Mesenchymal stem cell (in vitro differentiated cells and primary cell): ENCODE measurements at regions not wholly inside any gene's neighbourhood (a gene's known extent, or its start where the extent isn't known, plus 50 kb on each side); places are given as distances from the start of the nearest gene placed in this dataset.

Experiments used
- DNase-seq: peaks from one replicate; pipeline ENCODE4 v3.0.0-alpha.2; 2013
- H2AFZ ChIP-seq: one replicate; pipeline ENCODE4 v1.6.1; 2013; ENCODE audit warnings: low read depth, mild to moderate bottlenecking, control low read depth, inconsistent platforms, low read length, moderate library complexity
- H2AK5ac ChIP-seq: 2 replicates; pipeline ENCODE4 v1.6.1; 2013; ENCODE audit warnings: low read length, moderate library complexity, mild to moderate bottlenecking, inconsistent platforms; ENCODE audit not compliant: severe bottlenecking
- H2BK120ac ChIP-seq: one replicate; pipeline ENCODE4 v1.6.1; 2013; ENCODE audit warnings: low read depth, mild to moderate bottlenecking, inconsistent platforms, low read length, moderate library complexity
- H2BK12ac ChIP-seq, 2 experiments: one replicate each; pipeline ENCODE4 v1.6.1; 2013; ENCODE audit warnings: inconsistent platforms in 2 of 2, low read length in 2 of 2, mild to moderate bottlenecking in 2 of 2, moderate library complexity in 2 of 2, control low read depth in 1 of 2
- H2BK15ac ChIP-seq: one replicate; pipeline ENCODE4 v1.6.1; 2013; ENCODE audit warnings: mild to moderate bottlenecking, low read depth, inconsistent platforms; ENCODE audit not compliant: poor library complexity, severe bottlenecking
- H2BK5ac ChIP-seq: 2 replicates; pipeline ENCODE4 v1.6.1; 2013; ENCODE audit warnings: low read depth, mild to moderate bottlenecking, low read length, control low read depth, inconsistent platforms; ENCODE audit not compliant: poor library complexity, severe bottlenecking
- H3K14ac ChIP-seq, 2 experiments: one replicate each; pipeline ENCODE4 v1.6.1; 2013; ENCODE audit warnings: inconsistent platforms in 2 of 2, low read length in 2 of 2, control low read depth in 1 of 2, mild to moderate bottlenecking in 1 of 2, moderate library complexity in 1 of 2
- H3K18ac ChIP-seq, 2 experiments: one replicate each; pipeline ENCODE4 v1.6.1; 2013; ENCODE audit warnings: inconsistent platforms in 2 of 2, low read length in 2 of 2, control low read depth in 1 of 2, low read depth in 1 of 2, mild to moderate bottlenecking in 1 of 2
- H3K23ac ChIP-seq, 2 experiments: one replicate each; pipeline ENCODE4 v1.6.1; 2013; ENCODE audit warnings: inconsistent platforms in 2 of 2, low read length in 2 of 2, mild to moderate bottlenecking in 2 of 2, moderate library complexity in 2 of 2, control low read depth in 1 of 2
- H3K27ac ChIP-seq: 2 replicates; pipeline ENCODE4 v1.5.1; 2013; ENCODE audit warnings: mild to moderate bottlenecking, moderate library complexity, low read length, control low read depth, inconsistent platforms; ENCODE audit not compliant: poor library complexity, severe bottlenecking
- H3K27me3 ChIP-seq, 2 experiments: 2 replicates each; pipeline versions ENCODE4 v1.6.1 to v1.7.0; 2013; ENCODE audit warnings: low read length in 2 of 2, mild to moderate bottlenecking in 2 of 2, moderate library complexity in 2 of 2, control low read depth in 1 of 2, inconsistent platforms in 1 of 2; ENCODE audit not compliant: control insufficient read depth in 1 of 2, insufficient read depth in 1 of 2
- H3K36me3 ChIP-seq, 2 experiments: 2 replicates each; pipeline versions ENCODE4 v1.6.1 to v1.7.0; 2013; ENCODE audit warnings: low read length in 2 of 2, control low read depth in 1 of 2, inconsistent platforms in 1 of 2, low read depth in 1 of 2, mild to moderate bottlenecking in 1 of 2; ENCODE audit not compliant: insufficient read depth in 2 of 2, control insufficient read depth in 1 of 2
- H3K4ac ChIP-seq, 2 experiments: one replicate each; pipeline ENCODE4 v1.6.1; 2013; ENCODE audit warnings: inconsistent platforms in 2 of 2, low read length in 2 of 2, mild to moderate bottlenecking in 2 of 2, moderate library complexity in 2 of 2, control low read depth in 1 of 2, low read depth in 1 of 2
- H3K4me1 ChIP-seq: 2 replicates; pipeline ENCODE4 v1.6.1; 2013; ENCODE audit warnings: low read depth, low read length, control low read depth; ENCODE audit not compliant: control insufficient read depth, insufficient read depth
- H3K4me2 ChIP-seq: 2 replicates; pipeline ENCODE4 v1.6.1; 2013; ENCODE audit warnings: low read length, mild to moderate bottlenecking, inconsistent platforms; ENCODE audit not compliant: poor library complexity, severe bottlenecking
- H3K4me3 ChIP-seq, 2 experiments: 2 replicates each; pipeline versions ENCODE4 v1.5.1 to v1.7.0; 2013; ENCODE audit warnings: low read length in 2 of 2, mild to moderate bottlenecking in 2 of 2, control low read depth in 1 of 2, low read depth in 1 of 2; ENCODE audit not compliant: insufficient read depth in 1 of 2
- H3K79me1 ChIP-seq: replicated peaks from 2 replicates; pipeline ENCODE4 v1.6.1; 2013; ENCODE audit warnings: mild to moderate bottlenecking, control low read depth, low read length, inconsistent platforms; ENCODE audit not compliant: poor library complexity, severe bottlenecking
- H3K9ac ChIP-seq: 2 replicates; pipeline ENCODE4 v1.7.0; 2013; ENCODE audit warnings: mild to moderate bottlenecking, low read length, moderate library complexity
- H3K9me3 ChIP-seq: 2 replicates; pipeline ENCODE4 v1.7.0; 2013; ENCODE audit warnings: mild to moderate bottlenecking, low read length; ENCODE audit not compliant: control insufficient read depth
- H4K8ac ChIP-seq: one replicate; pipeline ENCODE4 v1.6.1; 2013; ENCODE audit warnings: inconsistent platforms, mild to moderate bottlenecking, low read length, moderate library complexity
- H4K91ac ChIP-seq: one replicate; pipeline ENCODE4 v1.6.1; 2013; ENCODE audit warnings: mild to moderate bottlenecking, low read length, inconsistent platforms
- WGBS: methylation state at CpG from one replicate; pipeline ENCODE4 v1.1.7; 2013; ENCODE audit warnings: mixed read lengths; 5-methylcytosine and 5-hydroxymethylcytosine counted together

DNA sequence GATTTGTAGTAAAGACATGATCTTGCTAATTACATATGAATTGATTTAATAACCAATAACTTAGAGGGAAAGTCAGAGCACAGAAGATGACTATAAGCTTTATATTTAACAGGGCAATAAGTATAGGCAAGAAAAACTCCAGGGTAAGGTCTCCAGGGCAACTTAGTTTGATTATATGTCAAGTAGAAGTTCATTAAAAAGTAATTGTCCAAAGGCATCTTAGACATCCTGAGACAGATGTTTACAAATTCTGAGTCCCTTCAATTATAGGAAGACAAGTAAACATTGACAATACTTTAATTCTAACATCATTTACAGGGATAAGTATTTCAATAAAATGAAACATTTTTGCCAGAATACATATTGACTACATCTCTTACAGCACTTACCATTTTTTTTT, 416.0 kb downstream of the RAP2B start:
- Histone ChIP-seq H2BK120ac (no peak overlapping the region), H2BK5ac (no peak overlapping the region), H3K9me3 (no peaks in the 10 kb centered on the region), H2AFZ (no peak overlapping the region), H3K4me2 (no peak overlapping the region), H3K14ac (no peak overlapping the region), H2BK12ac (no peak overlapping the region), H3K4ac (no peak overlapping the region), H4K91ac (no peak overlapping the region), H3K36me3 (no peaks in the 10 kb centered on the region), H3K27me3 (no peaks in the 10 kb centered on the region), H3K9ac (no peak overlapping the region), H4K8ac (no peak overlapping the region), H3K79me1 (no peaks in the 10 kb centered on the region), H3K27ac (no peak overlapping the region), H2BK15ac (no peak overlapping the region), H3K23ac (no peak overlapping the region), H3K4me3 (no peak overlapping the region), H3K18ac (no peak overlapping the region), H3K4me1 (no peaks in the 10 kb centered on the region), H2AK5ac (no peak overlapping the region)
- DNase-seq, result no peak

DNA sequence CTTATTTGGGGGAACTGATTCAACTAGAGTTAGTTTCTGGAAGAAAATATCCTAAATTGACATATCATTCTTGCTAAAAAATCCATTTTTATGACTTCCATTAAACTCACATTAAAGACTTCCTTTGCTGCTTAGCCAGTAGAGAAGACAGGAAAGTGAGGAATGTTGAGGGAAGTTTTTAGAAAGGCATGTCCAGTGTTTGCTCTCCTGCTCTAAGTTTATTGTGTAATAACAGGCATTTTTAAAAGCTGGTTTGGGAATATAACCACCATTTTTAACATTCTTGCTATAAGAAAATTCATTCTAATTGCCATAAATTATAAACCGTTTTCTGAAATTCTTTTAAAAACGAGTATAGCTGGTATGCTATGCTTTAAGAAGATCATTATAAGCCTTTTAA, 428.0 kb downstream of the RAP2B start:
- no peak overlapping the region for H2BK120ac ChIP-seq
- no peak overlapping the region for H3K9ac ChIP-seq
- no peak overlapping the region for H2BK12ac ChIP-seq
- H3K4ac ChIP-seq, result no peak overlapping the region
- no peak overlapping the region for H2AK5ac ChIP-seq
- H3K79me1 ChIP-seq, result no peaks in the 10 kb centered on the region
- H4K91ac ChIP-seq, result no peak overlapping the region
- H2BK5ac ChIP-seq, result no peak overlapping the region
- no peak for DNase-seq
- H3K27ac ChIP-seq, result no peak overlapping the region
- H3K4me2 ChIP-seq, result no peak overlapping the region
- no peak overlapping the region for H2BK15ac ChIP-seq
- H3K14ac ChIP-seq, result no peak overlapping the region
- H3K4me3 ChIP-seq, result no peak overlapping the region
- no peaks in the 10 kb centered on the region for H3K9me3 ChIP-seq
- WGBS, result no CpG with 5 or more reads among the region's 2 CpGs
- H3K36me3 ChIP-seq, result no peaks in the 10 kb centered on the region
- H3K27me3 ChIP-seq, result no peaks in the 10 kb centered on the region
- no peak overlapping the region for H3K23ac ChIP-seq
- H4K8ac ChIP-seq, result no peak overlapping the region
- no peaks in the 10 kb centered on the region for H3K4me1 ChIP-seq
- no peak overlapping the region for H3K18ac ChIP-seq
- H2AFZ ChIP-seq, result no peak overlapping the region

DNA sequence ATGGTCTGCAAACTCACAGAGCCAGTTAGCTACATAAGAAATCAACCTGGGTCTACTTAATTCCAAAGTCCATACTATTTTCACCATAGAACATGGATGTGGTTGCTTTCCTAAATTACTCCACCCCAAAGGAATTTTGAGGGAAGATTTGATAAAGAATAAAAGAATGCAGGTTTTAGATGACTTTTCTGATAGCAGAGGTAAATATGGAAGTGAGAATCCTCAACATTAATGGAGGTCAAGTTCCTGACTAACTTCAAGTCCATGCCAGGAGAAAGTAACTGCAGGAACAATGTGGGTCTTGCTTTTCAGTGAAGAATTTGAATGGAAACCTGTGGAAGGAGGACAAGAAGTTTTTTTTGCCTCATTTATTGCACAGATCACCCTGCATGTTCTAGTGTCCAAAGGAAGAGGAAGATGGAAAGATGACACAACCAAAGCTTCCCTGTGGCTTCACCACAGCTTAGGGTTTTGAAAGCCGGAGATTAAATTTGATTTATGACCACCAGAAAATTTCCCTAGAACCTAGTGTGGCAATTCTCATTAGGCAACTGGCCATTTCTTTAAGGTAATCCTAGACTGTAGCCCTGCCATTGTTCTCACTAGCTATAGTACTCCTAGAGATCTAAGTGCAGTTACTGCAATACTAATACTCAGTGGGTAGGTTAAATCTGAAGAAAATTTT, 429.7 kb downstream of the RAP2B start:
- Histone ChIP-seq H3K4me1 (no peaks in the 10 kb centered on the region), H2BK5ac (no peak overlapping the region), H3K4me3 (no peak overlapping the region), H3K36me3 (no peaks in the 10 kb centered on the region), H2AK5ac (no peak overlapping the region), H3K9me3 (no peaks in the 10 kb centered on the region), H4K91ac (no peak overlapping the region), H3K4me2 (no peak overlapping the region), H2AFZ (no peak overlapping the region), H3K23ac (no peak overlapping the region), H2BK120ac (no peak overlapping the region), H4K8ac (no peak overlapping the region), H3K79me1 (no peaks in the 10 kb centered on the region), H3K14ac (no peak overlapping the region), H3K27ac (no peak overlapping the region), H2BK12ac (no peak overlapping the region), H2BK15ac (no peak overlapping the region), H3K9ac (no peak overlapping the region), H3K18ac (no peak overlapping the region), H3K27me3 (no peaks in the 10 kb centered on the region), H3K4ac (no peak overlapping the region)
- WGBS, result 100% methylated on average over 1 of the region's 1 CpG
- no peak for DNase-seq

DNA sequence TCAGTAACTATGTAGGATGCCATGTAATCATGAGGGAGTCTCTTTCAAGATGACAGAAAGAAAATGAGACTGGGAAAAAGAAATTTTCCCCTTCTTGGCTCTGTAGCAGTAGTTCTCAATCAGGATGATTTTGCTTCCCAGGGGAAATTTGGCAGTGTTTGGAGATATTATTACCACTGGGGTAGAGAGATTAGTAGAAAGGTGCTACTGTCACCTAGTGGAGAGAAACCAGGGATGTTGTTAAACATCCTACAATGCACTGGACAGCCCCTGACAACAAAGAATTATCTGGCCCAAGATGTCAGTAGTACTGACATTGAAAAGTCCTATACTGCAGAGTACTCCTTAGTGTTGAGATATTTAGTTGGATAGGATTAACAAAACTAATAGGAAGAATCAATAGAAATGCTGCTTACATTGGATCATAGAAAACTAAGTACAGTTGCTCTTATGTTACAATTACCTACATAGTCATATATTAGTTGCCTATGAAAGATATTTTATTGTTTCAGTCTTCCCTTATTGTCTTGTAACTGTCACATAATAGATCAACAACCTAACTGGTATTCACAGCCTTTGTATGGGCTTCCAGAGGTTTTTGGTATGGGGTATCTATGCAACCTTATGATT, 433.3 kb downstream of the RAP2B start:
- no peak overlapping the region for H4K91ac ChIP-seq
- no peak overlapping the region for H2BK15ac ChIP-seq
- no peak overlapping the region for H3K18ac ChIP-seq
- no peak overlapping the region for H3K4ac ChIP-seq
- no peak overlapping the region for H3K23ac ChIP-seq
- peaks cover 3% of the 10 kb centered on the region for H3K4me1 ChIP-seq
- H3K4me2 ChIP-seq, result no peak overlapping the region
- H2AFZ ChIP-seq, result no peak overlapping the region
- H3K36me3 ChIP-seq, result no peaks in the 10 kb centered on the region
- DNase-seq, result peak; percentile 45
- H3K9ac ChIP-seq, result no peak overlapping the region
- H3K9me3 ChIP-seq, result no peaks in the 10 kb centered on the region
- H3K27me3 ChIP-seq, result no peaks in the 10 kb centered on the region
- no peak overlapping the region for H2BK12ac ChIP-seq
- no peak overlapping the region for H2AK5ac ChIP-seq
- no peak overlapping the region for H2BK5ac ChIP-seq
- H3K4me3 ChIP-seq, result no peak overlapping the region
- no peak overlapping the region for H4K8ac ChIP-seq
- no peak overlapping the region for H2BK120ac ChIP-seq
- H3K27ac ChIP-seq, result no peak overlapping the region
- no peaks in the 10 kb centered on the region for H3K79me1 ChIP-seq
- H3K14ac ChIP-seq, result no peak overlapping the region
